ENCODE measurements at regions not wholly inside any gene's neighbourhood (a gene's known extent, or its start where the extent isn't known, plus 50 kb on each side); places are given as distances from the start of the nearest gene placed in this dataset.

GRCh38 chr13:106859533-106859904, 291.6 kb upstream of the ARGLU1 start:
- H3K9ac ChIP-seq (ENCODE audit: low read depth, low read length, poor library complexity, severe bottlenecking): no peak overlapping the region

GRCh38 chr13:106858903-106859532, 291.1 kb upstream of the ARGLU1 start:
- no peak overlapping the region for H3K4me2 ChIP-seq (ENCODE audit: low read depth, low read length, poor library complexity, severe bottlenecking)

More at GRCh38 chr13:106859533-106859904, 291.6 kb upstream of the ARGLU1 start:
- Histone ChIP-seq H4K20me1 (ENCODE audit: insufficient read depth, low read length, poor library complexity, severe bottlenecking) (no peaks in the 10 kb centered on the region), H3K27me3 (ENCODE audit: insufficient read depth, low read length, poor library complexity, severe bottlenecking) (no peaks in the 10 kb centered on the region), H3K79me2 (ENCODE audit: insufficient read depth, low read length) (no peaks in the 10 kb centered on the region), H3K4me2 (ENCODE audit: low read depth, low read length, poor library complexity, severe bottlenecking) (no peak overlapping the region), H3K9me2 (replicated peaks; ENCODE audit: low read depth, low read length) (no peaks in the 10 kb centered on the region), H3K4me1 (ENCODE audit: insufficient read depth, low read length, poor library complexity, severe bottlenecking) (no peaks in the 10 kb centered on the region), H3K4me3 (ENCODE audit: low read length, poor library complexity, severe bottlenecking) (no peak overlapping the region), H3F3A (ENCODE audit: low read depth) (no peaks in the 10 kb centered on the region), H3K36me3 (ENCODE audit: insufficient read depth, low read length) (no peaks in the 10 kb centered on the region), H3K9me3 (ENCODE audit: insufficient read depth, low read depth, low read length) (no peaks in the 10 kb centered on the region), H2AFZ (ENCODE audit: low read length) (no peak overlapping the region)
- TF ChIP-seq EZH2phosphoT487 (IDR thresholded peaks at IDR 0.05; ENCODE audit: borderline replicate concordance): no peak
- TF ChIP-seq CTCF (conservative IDR thresholded peaks at IDR 0.05; ENCODE audit: low read length): no peak

GRCh38 chr13:106852436-106852835, 284.5 kb upstream of the ARGLU1 start:
- H3K79me2 ChIP-seq (ENCODE audit: insufficient read depth, low read length): no peaks in the 10 kb centered on the region
- H3K4me2 ChIP-seq (ENCODE audit: low read depth, low read length, poor library complexity, severe bottlenecking): no peak overlapping the region
- no peaks in the 10 kb centered on the region for H3K36me3 ChIP-seq (ENCODE audit: insufficient read depth, low read length)
- no peaks in the 10 kb centered on the region for H3K27me3 ChIP-seq (ENCODE audit: insufficient read depth, low read length, poor library complexity, severe bottlenecking)
- no peak overlapping the region for H3K9ac ChIP-seq (ENCODE audit: low read depth, low read length, poor library complexity, severe bottlenecking)
- no peaks in the 10 kb centered on the region for H3F3A ChIP-seq (ENCODE audit: low read depth)
- H4K20me1 ChIP-seq (ENCODE audit: insufficient read depth, low read length, poor library complexity, severe bottlenecking): no peaks in the 10 kb centered on the region
- no peak overlapping the region for H2AFZ ChIP-seq (ENCODE audit: low read length)
- TF ChIP-seq EZH2phosphoT487 (IDR thresholded peaks at IDR 0.05; ENCODE audit: borderline replicate concordance): no peak
- TF ChIP-seq CTCF (conservative IDR thresholded peaks at IDR 0.05; ENCODE audit: low read length): no peak
- no peaks in the 10 kb centered on the region for H3K9me3 ChIP-seq (ENCODE audit: insufficient read depth, low read depth, low read length)
- H3K9me2 ChIP-seq (replicated peaks; ENCODE audit: low read depth, low read length): no peaks in the 10 kb centered on the region
- no peaks in the 10 kb centered on the region for H3K4me1 ChIP-seq (ENCODE audit: insufficient read depth, low read length, poor library complexity, severe bottlenecking)
- no peak overlapping the region for H3K4me3 ChIP-seq (ENCODE audit: low read length, poor library complexity, severe bottlenecking)

More at GRCh38 chr13:106858903-106859532, 291.1 kb upstream of the ARGLU1 start:
- Histone ChIP-seq H3K9me3 (ENCODE audit: insufficient read depth, low read depth, low read length) (no peaks in the 10 kb centered on the region), H3K9me2 (replicated peaks; ENCODE audit: low read depth, low read length) (no peaks in the 10 kb centered on the region), H3K4me1 (ENCODE audit: insufficient read depth, low read length, poor library complexity, severe bottlenecking) (no peaks in the 10 kb centered on the region), H2AFZ (ENCODE audit: low read length) (no peak overlapping the region), H3K27me3 (ENCODE audit: insufficient read depth, low read length, poor library complexity, severe bottlenecking) (no peaks in the 10 kb centered on the region), H3K4me3 (ENCODE audit: low read length, poor library complexity, severe bottlenecking) (no peak overlapping the region), H3K9ac (ENCODE audit: low read depth, low read length, poor library complexity, severe bottlenecking) (no peak overlapping the region), H3K36me3 (ENCODE audit: insufficient read depth, low read length) (no peaks in the 10 kb centered on the region), H3K79me2 (ENCODE audit: insufficient read depth, low read length) (no peaks in the 10 kb centered on the region), H3F3A (ENCODE audit: low read depth) (no peaks in the 10 kb centered on the region), H4K20me1 (ENCODE audit: insufficient read depth, low read length, poor library complexity, severe bottlenecking) (no peaks in the 10 kb centered on the region)
- TF ChIP-seq EZH2phosphoT487 (IDR thresholded peaks at IDR 0.05; ENCODE audit: borderline replicate concordance): no peak
- TF ChIP-seq CTCF (conservative IDR thresholded peaks at IDR 0.05; ENCODE audit: low read length): no peak
